Right lobe of liver (tissue), 6 donors: ENCODE measurements at regions not wholly inside any gene's neighbourhood (a gene's known extent, or its start where the extent isn't known, plus 50 kb on each side); places are given as distances from the start of the nearest gene placed in this dataset.
"Not testable (repeated sequence)": the region's sequence is repeated elsewhere in the genome, so short reads cannot be mapped to it uniquely, and the experiment has no call there.

Experiments
- ATAC-seq, 4 donors: fragments of 200-7000 bp; cut with Tn5 transposase; one replicate each; pipeline ENCODE4 v1.9.1; 2020; ENCODE audit warnings: mild to moderate bottlenecking in 4 of 4, moderate library complexity in 4 of 4
- DNase-seq, 3 donors: peaks; one replicate each; pipeline ENCODE4 v3.0.0-alpha.2; 2020
- H3K27ac ChIP-seq, 3 donors: fragments of 200-600 bp; one replicate each; pipeline ENCODE4 v1.8.0; 2022
- H3K27me3 ChIP-seq, 2 donors: fragments of 200-600 bp; one replicate each; pipeline ENCODE4 v1.8.0; 2022
- H3K36me3 ChIP-seq, 4 donors: fragments of 200-600 bp; sonication (generic) in 1 of 4; one replicate each; pipeline versions ENCODE4 v1.5.1 to v1.8.0; 2017 to 2022; ENCODE audit warnings: control low read depth in 1 of 4
- H3K4me1 ChIP-seq, 4 donors: fragments of 200-600 bp; sonication (generic) in 1 of 4; one replicate each; pipeline versions ENCODE4 v1.5.1 to v1.8.0; 2017 to 2022; ENCODE audit warnings: control low read depth in 1 of 4
- H3K4me3 ChIP-seq, 3 donors: fragments of 200-600 bp; one replicate each; pipeline ENCODE4 v1.8.0; 2022
- H3K9me3 ChIP-seq, 4 donors: fragments of 200-600 bp; sonication (generic) in 1 of 4; one replicate each; pipeline versions ENCODE4 v1.5.1 to v1.8.0; 2017 to 2022; ENCODE audit warnings: control low read depth in 1 of 4
- POLR2A ChIP-seq: fragments of 450-650 bp; IDR thresholded peaks from one replicate; pipeline ENCODE4 v1.6.1; 2017; ENCODE audit warnings: antibody characterized with exemption, mild to moderate bottlenecking
- WGBS: methylation state at CpG from one replicate; pipeline ENCODE4 v1.1.6; 2018; ENCODE audit warnings: low coverage, low lambda C conversion rate; ENCODE audit not compliant: insufficient coverage; ENCODE audit errors: missing lambda C conversion rate; 5-methylcytosine and 5-hydroxymethylcytosine counted together
- intact Hi-C, 2 donors: fragments of 100-400 bp; cut with DNase I; formaldehyde crosslinking; loops; one replicate each; pipeline versions ENCODE4 v1.11.2 to v1.14.1; 2022
- TF ChIP-seq, protein P1 (sequence below), 4 donors: fragments of 200-600 bp in 3 of 4; fragments of 450-650 bp in 1 of 4; IDR thresholded peaks; one replicate each; pipeline versions ENCODE4 v1.5.1 to v1.8.0; 2016 to 2022; ENCODE audit warnings: antibody characterized with exemption in 4 of 4, mild to moderate bottlenecking in 2 of 4
- donor health status: DM: no; HTN: yes; CAD: no.
- donor health status: DM: no; HTN: no; CAD: no.
- donor health status: DM: no; HTN: no; CAD: no.
- donor health status: DM: no; HTN: yes; CAD: no.
- donor health status: DM: no; HTN: yes; CAD: no.

- WGBS, result 79% methylated on average over 11 of the region's 16 CpGs
- no peaks in the 10 kb centered on the region for H3K27me3 ChIP-seq
- no peaks in the 10 kb centered on the region for H3K36me3 ChIP-seq
- no peaks in the 10 kb centered on the region for H3K9me3 ChIP-seq
- no peak overlapping the region for H3K4me3 ChIP-seq
- H3K27ac ChIP-seq, result no peak overlapping the region
- DNase-seq, result no peak
- no peak for ATAC-seq
- no peaks in the 10 kb centered on the region for H3K4me1 ChIP-seq
- TF ChIP-seq, protein P1, sequence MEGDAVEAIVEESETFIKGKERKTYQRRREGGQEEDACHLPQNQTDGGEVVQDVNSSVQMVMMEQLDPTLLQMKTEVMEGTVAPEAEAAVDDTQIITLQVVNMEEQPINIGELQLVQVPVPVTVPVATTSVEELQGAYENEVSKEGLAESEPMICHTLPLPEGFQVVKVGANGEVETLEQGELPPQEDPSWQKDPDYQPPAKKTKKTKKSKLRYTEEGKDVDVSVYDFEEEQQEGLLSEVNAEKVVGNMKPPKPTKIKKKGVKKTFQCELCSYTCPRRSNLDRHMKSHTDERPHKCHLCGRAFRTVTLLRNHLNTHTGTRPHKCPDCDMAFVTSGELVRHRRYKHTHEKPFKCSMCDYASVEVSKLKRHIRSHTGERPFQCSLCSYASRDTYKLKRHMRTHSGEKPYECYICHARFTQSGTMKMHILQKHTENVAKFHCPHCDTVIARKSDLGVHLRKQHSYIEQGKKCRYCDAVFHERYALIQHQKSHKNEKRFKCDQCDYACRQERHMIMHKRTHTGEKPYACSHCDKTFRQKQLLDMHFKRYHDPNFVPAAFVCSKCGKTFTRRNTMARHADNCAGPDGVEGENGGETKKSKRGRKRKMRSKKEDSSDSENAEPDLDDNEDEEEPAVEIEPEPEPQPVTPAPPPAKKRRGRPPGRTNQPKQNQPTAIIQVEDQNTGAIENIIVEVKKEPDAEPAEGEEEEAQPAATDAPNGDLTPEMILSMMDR (IDR thresholded peaks at IDR 0.05), result no peak
- no peak for TF ChIP-seq POLR2A
- intact Hi-C loops, result no loop called here
Observed at GRCh38 chr2:31805688-31806087, 205.1 kb downstream of the MEMO1 start.

GRCh38 chr2:31803481-31804153, 207.2 kb downstream of the MEMO1 start:
- DNase-seq, H3K4me1 ChIP-seq, H3K9me3 ChIP-seq, H3K4me3 ChIP-seq, intact Hi-C loops, H3K27me3 ChIP-seq, H3K36me3 ChIP-seq, ATAC-seq, H3K27ac ChIP-seq: not testable (repeated sequence)
- WGBS, result 100% methylated on average over 7 of the region's 44 CpGs

DNA sequence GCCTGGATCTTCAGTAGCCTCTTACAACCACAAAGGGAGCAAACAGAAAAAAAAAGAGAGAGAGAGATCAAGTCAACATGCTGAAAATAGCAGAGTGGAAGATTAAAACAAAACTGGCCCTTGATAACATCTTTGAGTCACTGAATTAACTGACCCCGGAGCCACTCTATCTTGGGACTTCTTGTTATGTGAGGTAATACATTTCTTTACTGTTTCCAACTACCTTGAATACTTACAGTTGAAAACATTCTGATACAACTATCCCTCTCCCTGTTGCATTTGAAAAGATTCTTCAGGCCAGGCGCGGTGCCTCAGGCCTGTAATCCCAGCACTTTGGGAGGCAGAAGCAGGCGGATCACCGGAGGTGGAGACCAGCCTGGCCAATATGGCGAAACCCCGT, 208.1 kb downstream of the MEMO1 start:
- DNase-seq, result no peak
- TF ChIP-seq, protein P1 (IDR thresholded peaks at IDR 0.05), result no peak
- no peak for TF ChIP-seq POLR2A
- 95% methylated on average over 7 of the region's 7 CpGs for WGBS
- H3K36me3 ChIP-seq, result no peaks in the 10 kb centered on the region
- intact Hi-C loops, result no loop called here
- no peak for ATAC-seq
- H3K27me3 ChIP-seq, result no peaks in the 10 kb centered on the region
- no peaks in the 10 kb centered on the region for H3K4me1 ChIP-seq
- no peak overlapping the region for H3K27ac ChIP-seq
- no peaks in the 10 kb centered on the region for H3K9me3 ChIP-seq
- H3K4me3 ChIP-seq, result no peak overlapping the region

DNA sequence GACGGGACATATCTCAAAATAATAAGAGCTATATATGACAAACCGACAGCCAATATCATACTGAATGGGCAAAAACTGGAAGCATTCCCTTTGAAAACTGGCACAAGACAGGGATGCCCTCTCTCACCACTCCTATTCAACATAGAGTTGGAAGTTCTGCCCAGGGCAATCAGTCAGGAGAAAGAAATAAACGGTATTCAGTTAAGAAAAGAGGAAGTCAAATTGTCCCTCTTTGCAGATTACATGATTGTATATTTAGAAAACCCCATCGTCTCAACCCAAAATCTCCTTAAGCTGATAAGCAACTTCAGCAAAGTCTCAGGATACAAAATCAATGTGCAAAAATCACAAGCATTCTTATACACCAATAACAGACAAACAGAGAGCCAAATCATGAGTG, 211.5 kb downstream of the MEMO1 start:
- H3K36me3 ChIP-seq, H3K4me1 ChIP-seq, ATAC-seq, DNase-seq, H3K9me3 ChIP-seq, H3K4me3 ChIP-seq, H3K27ac ChIP-seq, intact Hi-C loops, H3K27me3 ChIP-seq: not testable (repeated sequence)
- WGBS, result 58% methylated on average over 4 of the region's 4 CpGs

DNA sequence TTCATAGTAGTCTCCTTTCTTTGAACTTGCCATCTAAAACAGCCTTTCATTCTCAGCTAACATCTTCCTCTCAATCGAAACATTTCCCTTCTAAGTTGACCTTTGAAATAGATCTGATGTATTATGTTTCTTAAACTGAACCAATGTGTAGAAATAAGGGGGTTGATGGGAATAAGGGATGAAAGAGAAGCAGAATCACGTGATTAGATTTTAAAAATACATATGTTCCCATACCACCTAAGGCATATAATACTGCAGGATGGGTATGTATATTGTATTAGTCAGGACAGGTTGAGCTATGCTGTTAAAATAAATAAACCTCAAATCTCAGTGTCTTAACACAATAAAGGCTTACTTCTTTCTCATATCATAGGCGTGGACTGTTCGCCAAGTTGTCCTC, 207.5 kb upstream of the SRD5A2 start:
- no peaks in the 10 kb centered on the region for H3K9me3 ChIP-seq
- peaks cover 0 to 4% (median 0%) of the 10 kb centered on the region in 4 donors for H3K4me1 ChIP-seq
- ATAC-seq, result no peak
- no peaks in the 10 kb centered on the region for H3K27me3 ChIP-seq
- no peak overlapping the region for H3K27ac ChIP-seq
- intact Hi-C loops, result no loop called here
- DNase-seq, result no peak
- WGBS, result 64% methylated on average over 2 of the region's 4 CpGs
- H3K4me3 ChIP-seq, result no peak overlapping the region
- TF ChIP-seq, protein P1 (IDR thresholded peaks at IDR 0.05), result no peak
- TF ChIP-seq POLR2A, result no peak
- no peaks in the 10 kb centered on the region for H3K36me3 ChIP-seq
